WERI-Rb-1 (cell line): ENCODE measurements at regions not wholly inside any gene's neighbourhood (a gene's known extent, or its start where the extent isn't known, plus 50 kb on each side); places are given as distances from the start of the nearest gene placed in this dataset.
A peak's percentile ranks its signal among the peaks of the same experiment; 100 is the strongest.

Source experiments
- DNase-seq: peaks from one replicate; pipeline ENCODE4 v3.0.0-alpha.2; 2020
- H3K27ac ChIP-seq: fragments of 250-450 bp; sonication (Bioruptor Pico); 2 replicates; pipeline ENCODE4 v1.5.1; 2020; ENCODE audit warnings: mild to moderate bottlenecking, moderate library complexity
- H3K27me3 ChIP-seq: fragments of 250-450 bp; sonication (Bioruptor Pico); 2 replicates; pipeline ENCODE4 v1.5.1; 2021; ENCODE audit warnings: mild to moderate bottlenecking, low read depth, moderate library complexity; ENCODE audit not compliant: insufficient read depth, severe bottlenecking
- H3K36me3 ChIP-seq: fragments of 250-450 bp; sonication (Bioruptor Pico); 2 replicates; pipeline ENCODE4 v1.5.1; 2020; ENCODE audit warnings: mild to moderate bottlenecking, moderate library complexity
- H3K4me3 ChIP-seq: 2 replicates; pipeline ENCODE4 v1.5.1; 2011; ENCODE audit warnings: low read depth, mild to moderate bottlenecking, control low read depth, low read length
- H3K9me3 ChIP-seq: fragments of 250-450 bp; sonication (Bioruptor Pico); 2 replicates; pipeline ENCODE4 v1.5.1; 2021; ENCODE audit warnings: mild to moderate bottlenecking, moderate library complexity; ENCODE audit not compliant: severe bottlenecking
- TF ChIP-seq, protein P1 (sequence below): IDR thresholded peaks from 2 replicates; pipeline ENCODE4 v1.5.1; 2011; ENCODE audit warnings: low read depth, mild to moderate bottlenecking, control low read depth, inconsistent platforms, low read length

DNA sequence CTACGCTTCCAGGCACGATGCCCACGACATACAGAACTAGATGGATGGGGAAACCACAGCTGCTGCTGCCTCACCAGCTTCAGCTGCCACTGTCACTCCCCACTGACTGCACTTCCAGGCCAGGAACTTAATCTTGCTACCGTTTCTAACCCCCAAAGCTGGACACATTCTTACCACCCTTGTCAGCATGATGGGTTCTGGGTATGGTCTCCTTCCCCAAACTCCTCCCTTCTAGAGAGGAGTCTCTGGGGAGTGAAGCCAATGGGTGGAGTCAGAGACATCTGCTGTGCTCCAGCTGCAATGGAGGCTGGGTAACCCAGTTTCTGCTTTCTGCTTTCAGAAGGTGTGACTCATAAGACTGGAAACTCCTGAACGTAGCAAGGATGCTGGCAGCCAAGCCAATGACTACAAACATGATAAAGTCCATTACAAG is 87.0 kb upstream of the THY1 start:
- DNase-seq, result no peak

GRCh38 chr11:119509282-119509841 is 86.4 kb upstream of the THY1 start:
- Histone ChIP-seq H3K27ac (no peak overlapping the region), H3K4me3 (no peak overlapping the region)
- DNase-seq, result no peak

More for the DNA sequence above, 87.0 kb upstream of the THY1 start:
- Histone ChIP-seq H3K27me3 (no peaks in the 10 kb centered on the region), H3K4me3 (no peak overlapping the region), H3K9me3 (no peaks in the 10 kb centered on the region), H3K27ac (no peak overlapping the region), H3K36me3 (no peaks in the 10 kb centered on the region)
- TF ChIP-seq, protein P1, sequence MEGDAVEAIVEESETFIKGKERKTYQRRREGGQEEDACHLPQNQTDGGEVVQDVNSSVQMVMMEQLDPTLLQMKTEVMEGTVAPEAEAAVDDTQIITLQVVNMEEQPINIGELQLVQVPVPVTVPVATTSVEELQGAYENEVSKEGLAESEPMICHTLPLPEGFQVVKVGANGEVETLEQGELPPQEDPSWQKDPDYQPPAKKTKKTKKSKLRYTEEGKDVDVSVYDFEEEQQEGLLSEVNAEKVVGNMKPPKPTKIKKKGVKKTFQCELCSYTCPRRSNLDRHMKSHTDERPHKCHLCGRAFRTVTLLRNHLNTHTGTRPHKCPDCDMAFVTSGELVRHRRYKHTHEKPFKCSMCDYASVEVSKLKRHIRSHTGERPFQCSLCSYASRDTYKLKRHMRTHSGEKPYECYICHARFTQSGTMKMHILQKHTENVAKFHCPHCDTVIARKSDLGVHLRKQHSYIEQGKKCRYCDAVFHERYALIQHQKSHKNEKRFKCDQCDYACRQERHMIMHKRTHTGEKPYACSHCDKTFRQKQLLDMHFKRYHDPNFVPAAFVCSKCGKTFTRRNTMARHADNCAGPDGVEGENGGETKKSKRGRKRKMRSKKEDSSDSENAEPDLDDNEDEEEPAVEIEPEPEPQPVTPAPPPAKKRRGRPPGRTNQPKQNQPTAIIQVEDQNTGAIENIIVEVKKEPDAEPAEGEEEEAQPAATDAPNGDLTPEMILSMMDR, result no peak

DNA sequence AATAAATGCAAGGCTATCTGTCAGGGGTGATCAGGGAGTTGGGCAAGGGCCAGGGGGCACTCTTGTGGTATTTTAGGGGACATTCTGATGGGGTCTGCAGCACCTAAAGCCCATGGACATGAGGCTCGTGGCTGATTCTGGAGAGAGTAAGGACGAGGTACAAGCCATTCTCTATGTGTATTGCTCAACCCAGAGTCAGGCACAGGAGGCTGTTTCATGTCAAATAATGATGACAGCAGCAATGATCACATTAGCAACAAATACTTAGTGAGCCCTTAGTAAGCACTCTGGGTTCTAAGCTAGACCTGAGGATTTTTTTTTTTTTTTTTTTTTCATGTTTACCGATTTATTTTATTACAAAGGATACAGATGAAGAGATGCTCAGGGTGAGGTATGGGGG is 83.5 kb upstream of the THY1 start:
- Histone ChIP-seq H3K27ac (peak overlapping the region; percentile 50), H3K4me3 (no peak overlapping the region), H3K27me3 (no peaks in the 10 kb centered on the region), H3K36me3 (no peaks in the 10 kb centered on the region), H3K9me3 (no peaks in the 10 kb centered on the region)
- DNase-seq, result no peak
- TF ChIP-seq, protein P1, result no peak

More at GRCh38 chr11:119509282-119509841, 86.4 kb upstream of the THY1 start:
- Histone ChIP-seq H3K9me3 (no peaks in the 10 kb centered on the region), H3K27me3 (no peaks in the 10 kb centered on the region), H3K36me3 (no peaks in the 10 kb centered on the region)
- TF ChIP-seq, protein P1, result no peak

GRCh38 chr11:119505861-119506260 is 82.9 kb upstream of the THY1 start:
- H3K27me3 ChIP-seq, result no peaks in the 10 kb centered on the region
- no peak for DNase-seq
- TF ChIP-seq, protein P1, result no peak
- H3K9me3 ChIP-seq, result no peaks in the 10 kb centered on the region
- H3K36me3 ChIP-seq, result no peaks in the 10 kb centered on the region
- H3K27ac ChIP-seq, result peak overlapping the region; percentile 50
- no peak overlapping the region for H3K4me3 ChIP-seq

DNA sequence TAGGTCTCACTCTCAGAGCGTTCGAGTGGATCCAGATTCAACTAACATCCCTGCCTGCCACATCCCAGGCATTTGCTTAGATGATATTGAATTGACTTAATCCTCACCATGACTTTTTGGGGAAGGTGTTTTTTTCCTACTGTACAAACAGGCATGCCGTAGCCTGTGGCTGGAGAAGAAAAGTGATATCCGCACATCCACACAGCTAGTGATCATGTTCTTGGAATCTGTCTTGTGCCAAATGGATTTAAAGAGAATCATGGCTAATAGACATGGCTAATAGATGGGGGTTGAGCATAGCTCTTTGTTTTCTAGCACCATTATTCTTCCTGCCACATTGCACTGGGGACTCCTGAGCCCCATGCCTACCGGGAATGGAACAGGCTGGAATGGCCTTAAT is 82.1 kb upstream of the THY1 start:
- no peak for DNase-seq

More for the DNA sequence above, 82.1 kb upstream of the THY1 start:
- Histone ChIP-seq H3K36me3 (no peaks in the 10 kb centered on the region), H3K27me3 (no peaks in the 10 kb centered on the region), H3K4me3 (no peak overlapping the region), H3K27ac (no peak overlapping the region), H3K9me3 (no peaks in the 10 kb centered on the region)
- TF ChIP-seq, protein P1, result no peak
